Endothelial cell (in vitro differentiated cells): ENCODE measurements at regions not wholly inside any gene's neighbourhood (a gene's known extent, or its start where the extent isn't known, plus 50 kb on each side); places are given as distances from the start of the nearest gene placed in this dataset.

Source experiments
- DNase-seq: peaks from one replicate; pipeline ENCODE4 v3.0.0; 2021; ENCODE audit warnings: low spot score
- H3K27ac Mint-ChIP-seq: one replicate; pipeline ENCODE4 v1.8.0; 2021; ENCODE audit warnings: mixed read lengths, inconsistent platforms; ENCODE audit not compliant: unreplicated experiment
- H3K27me3 Mint-ChIP-seq: one replicate; pipeline ENCODE4 v1.8.0; 2021; ENCODE audit warnings: mild to moderate bottlenecking, moderate library complexity, mixed read lengths, inconsistent platforms; ENCODE audit not compliant: unreplicated experiment
- H3K36me3 Mint-ChIP-seq: one replicate; pipeline ENCODE4 v1.8.0; 2021; ENCODE audit warnings: mild to moderate bottlenecking, low read depth, mixed read lengths, inconsistent platforms; ENCODE audit not compliant: unreplicated experiment
- H3K4me1 Mint-ChIP-seq: one replicate; pipeline ENCODE4 v1.8.0; 2021; ENCODE audit warnings: mild to moderate bottlenecking, mixed read lengths, inconsistent platforms; ENCODE audit not compliant: unreplicated experiment
- H3K4me3 Mint-ChIP-seq: one replicate; pipeline ENCODE4 v1.8.0; 2021; ENCODE audit warnings: mild to moderate bottlenecking, mixed read lengths, inconsistent platforms; ENCODE audit not compliant: unreplicated experiment
- H3K9me3 Mint-ChIP-seq: one replicate; pipeline ENCODE4 v1.8.0; 2021; ENCODE audit warnings: mixed read lengths, inconsistent platforms; ENCODE audit not compliant: unreplicated experiment
- TF ChIP-seq, protein P1 (sequence below): fragments of 200-600 bp; sonication (generic); IDR thresholded peaks from one replicate; pipeline ENCODE4 v1.5.0; 2021; ENCODE audit warnings: antibody characterized with exemption; ENCODE audit not compliant: unreplicated experiment

DNA sequence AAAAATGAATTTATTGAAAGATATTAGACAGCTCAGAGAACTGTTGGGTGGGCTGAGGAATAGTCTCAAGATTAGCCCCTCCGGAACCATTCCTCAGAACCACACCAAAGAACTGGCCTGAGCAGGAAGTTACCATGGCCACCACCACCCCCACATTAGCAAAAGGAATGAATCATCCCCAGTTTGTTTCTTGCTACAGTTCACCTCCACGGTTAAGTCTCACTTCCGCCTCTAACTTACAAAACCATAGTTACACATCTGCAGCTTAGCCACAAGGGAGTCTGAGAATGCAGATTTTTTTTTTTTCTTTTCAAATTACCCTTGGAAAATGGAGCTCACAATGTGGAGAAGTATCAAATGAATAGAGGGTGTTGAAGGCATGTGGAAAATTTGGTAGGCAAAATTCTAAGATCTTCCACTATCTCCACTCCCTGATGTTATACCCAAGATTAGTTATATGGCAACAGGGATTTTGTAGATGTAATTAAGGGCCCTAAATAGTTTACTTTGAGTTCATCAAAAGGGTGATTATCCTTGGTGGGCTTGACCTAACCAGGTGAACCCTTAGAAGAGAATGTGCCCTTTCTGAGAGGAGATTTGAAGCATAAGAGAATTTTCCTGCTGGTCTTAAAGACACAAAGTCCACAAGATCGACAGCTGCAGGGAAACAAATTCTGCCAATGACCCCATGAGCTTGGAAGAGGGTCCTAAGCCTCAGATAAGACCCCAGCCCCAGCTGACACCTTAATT lies 129.8 kb upstream of the KRR1 start:
- no peak for DNase-seq
- H3K4me1 Mint-ChIP-seq: peaks cover 7% of the 10 kb centered on the region
- H3K36me3 Mint-ChIP-seq: no peaks in the 10 kb centered on the region
- TF ChIP-seq, protein P1, sequence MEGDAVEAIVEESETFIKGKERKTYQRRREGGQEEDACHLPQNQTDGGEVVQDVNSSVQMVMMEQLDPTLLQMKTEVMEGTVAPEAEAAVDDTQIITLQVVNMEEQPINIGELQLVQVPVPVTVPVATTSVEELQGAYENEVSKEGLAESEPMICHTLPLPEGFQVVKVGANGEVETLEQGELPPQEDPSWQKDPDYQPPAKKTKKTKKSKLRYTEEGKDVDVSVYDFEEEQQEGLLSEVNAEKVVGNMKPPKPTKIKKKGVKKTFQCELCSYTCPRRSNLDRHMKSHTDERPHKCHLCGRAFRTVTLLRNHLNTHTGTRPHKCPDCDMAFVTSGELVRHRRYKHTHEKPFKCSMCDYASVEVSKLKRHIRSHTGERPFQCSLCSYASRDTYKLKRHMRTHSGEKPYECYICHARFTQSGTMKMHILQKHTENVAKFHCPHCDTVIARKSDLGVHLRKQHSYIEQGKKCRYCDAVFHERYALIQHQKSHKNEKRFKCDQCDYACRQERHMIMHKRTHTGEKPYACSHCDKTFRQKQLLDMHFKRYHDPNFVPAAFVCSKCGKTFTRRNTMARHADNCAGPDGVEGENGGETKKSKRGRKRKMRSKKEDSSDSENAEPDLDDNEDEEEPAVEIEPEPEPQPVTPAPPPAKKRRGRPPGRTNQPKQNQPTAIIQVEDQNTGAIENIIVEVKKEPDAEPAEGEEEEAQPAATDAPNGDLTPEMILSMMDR: no peak
- H3K27me3 Mint-ChIP-seq: no peaks in the 10 kb centered on the region
- no peak overlapping the region for H3K27ac Mint-ChIP-seq
- H3K4me3 Mint-ChIP-seq: no peak overlapping the region
- no peaks in the 10 kb centered on the region for H3K9me3 Mint-ChIP-seq

DNA sequence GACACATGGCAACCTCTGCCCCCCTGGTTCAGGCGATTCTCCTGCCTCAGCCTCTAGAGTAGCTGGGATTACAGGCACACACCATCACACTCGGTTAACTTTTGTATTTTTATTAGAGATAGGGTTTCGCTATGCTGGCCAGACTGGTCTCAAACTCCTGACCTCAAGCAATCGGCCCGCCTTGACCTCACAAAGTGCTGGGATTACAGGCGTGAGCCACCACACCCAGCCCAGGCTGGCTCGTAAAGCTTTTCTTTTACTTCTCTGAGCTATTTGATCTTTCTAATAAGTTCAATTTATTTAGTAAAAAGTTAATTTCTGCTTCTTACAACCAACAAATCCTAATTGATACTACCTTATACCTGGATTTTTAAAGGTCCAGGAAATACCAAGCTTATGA lies 127.4 kb upstream of the KRR1 start:
- Mint-ChIP-seq H3K9me3 (no peaks in the 10 kb centered on the region), H3K36me3 (no peaks in the 10 kb centered on the region), H3K27ac (no peak overlapping the region), H3K4me3 (no peak overlapping the region), H3K27me3 (peaks cover 2% of the 10 kb centered on the region), H3K4me1 (peaks cover 31% of the 10 kb centered on the region)
- TF ChIP-seq, protein P1: no peak
- DNase-seq: no peak

DNA sequence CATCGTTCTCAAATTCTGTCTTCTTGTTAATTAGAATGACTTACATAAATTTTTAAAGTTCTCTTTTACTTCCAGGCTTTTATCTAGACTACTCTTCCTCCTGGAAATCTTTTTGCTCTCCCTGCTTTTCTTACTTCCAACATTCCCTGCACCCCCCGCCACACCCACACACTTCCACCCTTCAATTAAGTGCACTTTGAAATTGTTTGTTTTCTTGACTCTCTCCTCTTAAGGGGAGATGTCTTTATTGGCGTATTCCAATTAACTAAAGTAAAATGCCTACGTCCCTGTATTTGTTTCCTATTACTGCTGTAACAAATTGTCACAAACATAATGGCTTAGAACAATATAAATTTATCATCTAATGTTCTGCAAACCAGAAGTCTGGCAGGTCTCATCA lies 125.2 kb upstream of the KRR1 start:
- DNase-seq: no peak
- TF ChIP-seq, protein P1: no peak
- Mint-ChIP-seq H3K27ac (no peak overlapping the region), H3K36me3 (no peaks in the 10 kb centered on the region), H3K27me3 (peaks cover 2% of the 10 kb centered on the region), H3K9me3 (no peaks in the 10 kb centered on the region), H3K4me3 (no peak overlapping the region), H3K4me1 (peaks cover 40% of the 10 kb centered on the region)

DNA sequence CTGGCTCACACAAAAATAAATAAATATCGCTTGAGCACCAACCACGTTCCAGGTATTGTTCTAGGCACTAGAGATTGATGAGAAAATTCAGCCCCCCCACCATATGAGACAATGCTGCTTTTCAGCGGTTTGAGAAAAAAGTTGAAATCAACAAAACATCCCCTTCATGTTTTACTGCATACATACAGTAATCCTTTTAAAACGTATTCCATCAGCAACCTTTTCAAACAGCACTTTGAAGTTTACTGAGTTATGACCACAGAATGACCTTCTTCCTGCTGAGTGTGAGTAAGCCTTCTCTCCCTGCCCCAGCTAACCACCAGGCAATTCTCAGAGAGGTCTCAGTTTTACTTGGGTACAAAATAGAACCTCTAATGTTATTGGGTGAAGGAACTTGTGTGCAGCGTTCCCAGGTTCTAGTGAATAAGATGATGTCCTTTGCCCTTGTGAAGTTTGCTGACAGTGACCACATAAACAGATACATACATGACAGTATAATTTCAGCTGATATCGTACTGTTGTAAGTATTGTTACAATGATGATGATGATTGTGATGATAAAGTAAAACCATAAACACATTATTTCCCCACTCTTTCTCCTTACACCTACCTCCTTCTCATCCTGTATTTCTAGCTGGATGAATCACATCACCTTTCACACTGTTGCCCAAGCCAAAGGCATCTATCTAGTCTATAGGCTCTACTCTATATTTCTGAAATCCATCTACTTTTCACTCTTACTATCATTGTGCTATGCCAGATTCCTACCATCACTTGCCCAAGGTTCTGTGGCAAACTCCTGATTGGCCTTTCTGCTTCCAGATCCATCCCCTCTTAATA lies 124.4 kb upstream of the KRR1 start:
- peaks cover 2% of the 10 kb centered on the region for H3K27me3 Mint-ChIP-seq
- peaks cover 37% of the 10 kb centered on the region for H3K4me1 Mint-ChIP-seq
- DNase-seq: no peak

More for the DNA sequence above, 124.4 kb upstream of the KRR1 start:
- Mint-ChIP-seq H3K27ac (no peak overlapping the region), H3K4me3 (no peak overlapping the region), H3K9me3 (no peaks in the 10 kb centered on the region), H3K36me3 (no peaks in the 10 kb centered on the region)
- TF ChIP-seq, protein P1: no peak
